Islet of Langerhans (tissue), 1 donor: ENCODE measurements at regions not wholly inside any gene's neighbourhood (a gene's known extent, or its start where the extent isn't known, plus 50 kb on each side); places are given as distances from the start of the nearest gene placed in this dataset.

ENCODE experiments used
- FAIRE-seq: peaks from one replicate; lab custom pipeline; 2011; peaks lifted over from hg19 to GRCh38; lab: Jason Lieb, UNC

DNA sequence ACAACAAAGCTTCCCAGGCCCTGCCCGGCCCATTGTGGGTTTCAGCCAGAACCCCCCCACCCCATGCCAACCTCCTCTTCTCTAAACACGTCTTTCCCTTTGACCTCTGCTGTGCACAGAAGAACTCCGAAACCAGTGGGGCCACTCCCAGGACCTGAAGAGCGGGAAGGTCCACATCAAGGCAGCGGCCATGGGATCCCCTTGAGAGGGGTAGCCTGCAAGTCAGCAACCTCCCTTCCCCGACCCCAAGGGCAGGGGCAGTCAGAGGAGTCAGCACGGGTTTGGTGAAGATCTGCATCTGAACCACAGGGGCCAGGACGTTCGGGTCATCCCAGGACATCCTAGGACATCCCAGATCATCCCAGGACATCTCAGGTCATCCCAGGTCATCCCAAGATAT, 379.9 kb upstream of the IRX4 start:
- no peak for FAIRE-seq

GRCh38 chr5:2261004-2261703, 378.4 kb upstream of the IRX4 start:
- FAIRE-seq, result no peak

DNA sequence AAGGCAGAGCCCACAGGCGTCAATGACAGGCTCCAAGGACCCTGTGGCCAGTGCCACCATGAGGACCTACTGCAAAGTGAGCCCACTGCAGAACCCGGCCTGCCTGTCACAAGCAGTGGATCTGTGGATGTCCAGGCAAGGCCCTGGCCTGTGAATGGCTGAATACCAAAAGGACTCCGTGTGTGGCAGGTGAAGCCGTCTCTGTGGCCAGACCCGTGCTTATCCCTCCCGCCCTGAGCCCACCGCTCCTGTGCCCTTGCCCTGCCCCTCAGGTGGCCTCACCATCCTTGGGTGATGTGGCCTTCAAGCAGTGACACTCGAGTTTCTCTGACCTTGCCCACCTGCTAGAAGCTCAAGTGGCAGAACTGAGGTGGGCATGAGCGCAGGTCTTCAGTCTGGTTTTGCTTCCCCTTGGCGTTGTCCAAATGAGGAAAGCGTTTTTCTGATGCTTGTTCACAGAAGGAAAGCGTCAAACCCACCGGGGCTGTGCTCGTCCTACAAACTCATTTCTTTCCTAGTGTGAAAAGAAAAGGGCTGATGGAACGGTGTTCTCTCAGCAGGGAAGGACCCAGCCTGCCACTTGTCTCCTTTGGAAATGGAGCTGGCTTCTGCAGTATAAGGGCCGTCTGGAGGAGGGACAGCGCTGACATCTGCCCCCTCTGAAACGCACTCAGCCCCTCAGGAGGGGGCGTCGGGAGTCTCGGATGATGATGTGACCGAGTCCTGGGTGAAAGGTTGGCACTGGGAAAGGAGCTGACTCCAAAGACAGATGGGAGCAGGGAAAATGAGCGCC, 377.7 kb upstream of the IRX4 start:
- FAIRE-seq, result no peak

DNA sequence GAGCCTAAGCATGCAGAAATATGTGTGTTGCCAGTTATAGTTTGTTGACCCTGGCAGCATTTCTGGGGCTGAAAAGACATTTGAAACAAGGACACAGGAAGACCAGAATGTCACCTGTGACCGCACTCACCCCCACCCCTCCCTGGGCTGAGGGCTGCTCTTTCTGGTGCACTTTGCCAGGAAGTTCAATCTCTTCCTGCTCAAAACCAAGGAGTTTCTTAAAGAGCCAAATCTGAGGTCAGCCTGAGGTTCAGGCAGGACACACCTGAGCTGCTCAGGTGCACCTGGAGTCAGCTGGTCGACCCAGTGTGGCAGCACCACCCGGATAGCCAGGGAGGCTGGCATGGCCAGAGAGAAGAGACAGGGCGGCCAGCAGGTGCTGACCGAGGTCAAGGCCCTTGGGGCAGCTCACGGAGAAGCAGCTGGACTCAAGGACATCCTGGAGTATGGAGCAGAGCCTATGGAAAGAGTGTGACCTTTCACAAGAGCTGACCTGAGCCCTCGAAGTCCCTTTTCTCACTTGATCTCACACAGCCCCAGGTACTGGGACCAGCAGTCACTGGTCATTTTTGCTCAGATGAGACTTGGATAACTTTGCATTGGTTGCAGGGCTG, 376.9 kb upstream of the IRX4 start:
- no peak for FAIRE-seq

DNA sequence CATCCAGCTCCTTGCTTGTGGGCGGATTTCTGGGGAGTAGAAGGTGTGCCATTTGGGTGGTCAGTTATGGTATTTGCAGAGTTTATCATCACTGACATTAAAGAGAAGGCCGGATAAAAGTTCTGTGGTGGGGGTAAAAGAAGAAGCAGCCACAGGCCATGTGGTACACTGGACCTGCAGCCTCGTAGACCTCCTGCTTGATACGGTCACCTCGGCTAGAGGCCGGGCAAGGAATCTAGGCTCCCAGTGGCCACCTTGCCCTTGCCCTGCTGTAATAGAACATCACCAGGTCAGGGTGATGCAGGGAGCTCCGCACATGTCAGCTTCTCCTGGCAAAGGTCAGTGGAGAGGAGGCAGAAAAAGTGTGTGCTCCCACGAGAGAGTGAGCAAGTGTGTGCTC, 376.1 kb upstream of the IRX4 start:
- FAIRE-seq, result no peak

DNA sequence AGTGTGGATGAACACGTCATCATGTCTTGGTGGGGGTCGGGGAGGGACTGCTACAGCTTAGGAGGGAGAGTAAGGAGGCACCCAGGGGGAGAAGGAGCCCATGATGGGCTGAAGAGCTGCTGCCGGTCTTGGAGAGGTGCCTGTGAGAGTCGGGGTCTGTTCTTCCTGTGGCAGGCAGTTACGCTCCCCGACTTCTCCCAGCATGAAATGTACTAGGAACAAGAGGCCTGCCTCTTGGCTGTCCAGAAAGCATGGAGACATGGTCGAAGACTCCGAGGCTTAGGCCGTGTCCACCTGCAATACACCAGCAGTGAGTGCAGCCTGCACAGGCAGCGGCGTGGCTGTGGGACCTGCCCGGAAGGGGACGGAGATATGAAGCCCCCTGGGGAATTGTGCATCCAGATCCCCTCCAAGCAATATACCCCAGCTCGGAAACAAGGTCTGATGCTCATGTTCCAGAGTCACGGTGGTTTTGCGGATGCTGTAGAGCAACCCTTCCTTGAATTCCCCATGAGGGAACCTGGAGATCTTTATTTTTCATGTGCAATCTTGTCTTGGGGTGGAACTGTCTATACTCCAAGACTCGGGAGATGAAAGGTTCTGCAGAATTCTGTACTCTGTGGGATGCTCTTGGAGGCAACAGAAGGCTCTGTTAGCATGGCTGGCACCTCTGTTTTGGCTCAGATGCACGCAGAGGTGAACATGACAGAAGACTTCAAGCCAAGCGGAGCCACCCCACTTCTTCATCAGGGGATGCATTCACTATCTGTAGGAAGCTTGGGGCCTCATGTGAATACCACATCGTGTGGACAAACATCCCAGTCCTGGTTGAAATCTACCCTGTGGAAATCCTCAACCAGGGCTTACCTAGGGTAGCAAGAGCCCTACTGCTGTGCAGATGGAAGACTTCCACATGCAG, 374.9 kb upstream of the IRX4 start:
- no peak for FAIRE-seq

DNA sequence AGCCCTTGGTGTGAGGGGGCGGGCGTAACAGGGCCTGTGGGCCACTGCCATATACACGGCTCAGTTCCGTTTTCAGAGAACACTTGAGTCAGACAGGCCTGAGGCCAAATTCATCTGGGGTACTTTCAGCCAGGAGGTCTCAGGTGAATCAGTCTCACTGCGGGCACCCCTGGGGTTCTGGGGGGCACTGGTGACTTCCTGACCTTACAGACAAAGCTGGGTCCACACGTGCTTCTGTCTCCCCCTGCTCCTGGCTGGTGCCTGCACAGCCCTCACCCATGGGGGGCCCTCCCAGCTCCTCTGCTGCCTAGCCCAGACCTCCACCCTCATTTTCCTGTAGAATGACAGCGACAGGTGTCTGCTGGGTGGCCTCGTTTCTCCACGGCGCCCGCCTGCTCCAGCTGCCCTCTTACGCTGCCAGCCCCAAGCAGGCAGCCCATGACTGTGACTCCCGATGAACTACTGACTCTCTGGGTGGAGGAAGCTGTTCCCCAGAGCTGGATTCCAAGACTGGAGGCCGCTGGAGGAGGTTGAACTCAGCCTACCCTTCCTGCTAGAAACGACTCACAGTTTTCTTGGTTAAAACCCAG, 374.1 kb upstream of the IRX4 start:
- FAIRE-seq, result no peak

GRCh38 chr5:2255915-2256690, 373.4 kb upstream of the IRX4 start:
- no peak for FAIRE-seq

GRCh38 chr5:2254880-2255750, 372.4 kb upstream of the IRX4 start:
- FAIRE-seq, result no peak

DNA sequence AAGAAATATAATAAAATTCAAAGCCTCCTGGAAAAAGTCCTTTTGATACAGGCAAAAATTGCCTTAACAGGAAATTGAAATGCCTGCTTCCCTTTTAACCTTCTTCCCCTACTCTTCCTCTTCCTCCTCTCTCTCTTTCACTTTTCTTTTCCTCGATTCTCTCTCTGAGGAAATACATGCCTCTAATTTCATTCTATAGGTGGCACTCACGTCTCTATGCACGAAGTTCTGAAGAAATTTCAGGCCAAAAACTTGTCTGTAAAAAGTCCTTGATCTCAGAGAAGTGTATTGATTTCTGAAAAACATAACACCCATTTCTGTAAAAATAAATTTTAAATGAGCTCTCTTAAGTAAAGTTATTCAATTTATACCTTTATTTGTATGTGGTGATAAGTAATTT, 371.7 kb upstream of the IRX4 start:
- no peak for FAIRE-seq

GRCh38 chr5:2253040-2253975, 370.6 kb upstream of the IRX4 start:
- no peak for FAIRE-seq

DNA sequence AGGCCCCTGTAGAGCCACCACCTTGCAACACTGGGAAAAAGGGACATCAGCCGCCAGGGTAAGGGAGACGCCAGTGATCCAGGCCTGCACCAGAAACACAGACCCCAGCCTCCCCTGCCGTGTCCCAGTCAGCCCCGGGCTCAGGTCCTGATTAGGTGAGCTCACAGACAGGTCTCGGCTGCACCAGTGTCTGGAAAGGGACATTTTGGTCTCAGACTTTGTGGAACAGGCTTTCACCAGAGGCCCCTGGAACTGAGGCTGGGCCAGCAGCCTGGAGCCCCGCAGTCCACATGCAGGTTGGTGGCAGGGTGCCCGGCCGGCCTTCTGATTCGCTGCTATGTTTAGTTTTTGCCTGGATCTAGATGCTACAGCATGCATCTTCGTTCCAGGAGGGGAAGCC, 369.0 kb upstream of the IRX4 start:
- no peak for FAIRE-seq

- FAIRE-seq, result no peak
These were observed 368.6 kb upstream of the IRX4 start for GRCh38 chr5:2251298-2251697.

- no peak for FAIRE-seq
These were observed 367.7 kb upstream of the IRX4 start for GRCh38 chr5:2250365-2250950.

- FAIRE-seq, result no peak
These were observed 366.7 kb upstream of the IRX4 start for GRCh38 chr5:2249442-2249841.

- no peak for FAIRE-seq
These were observed 366.3 kb upstream of the IRX4 start for GRCh38 chr5:2249026-2249425.

DNA sequence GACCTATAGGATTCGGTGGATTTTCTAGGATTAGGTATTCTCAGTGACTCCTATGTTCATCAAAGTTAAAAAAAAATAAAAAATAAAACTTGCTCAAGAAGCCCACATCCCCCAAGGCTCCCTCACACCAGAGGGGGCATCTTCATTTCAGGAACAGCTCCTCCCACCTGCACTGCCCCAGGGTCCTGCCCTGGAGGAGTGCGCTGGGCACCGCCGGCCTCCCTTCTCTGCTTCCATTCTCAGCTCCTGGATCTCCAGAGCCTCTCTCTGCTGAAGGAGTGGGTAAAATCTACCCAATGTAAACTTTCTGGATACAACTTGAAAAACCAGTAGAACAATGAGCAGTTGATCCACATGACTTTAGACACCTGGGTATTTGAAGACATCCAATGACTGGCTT, 359.8 kb upstream of the IRX4 start:
- no peak for FAIRE-seq

DNA sequence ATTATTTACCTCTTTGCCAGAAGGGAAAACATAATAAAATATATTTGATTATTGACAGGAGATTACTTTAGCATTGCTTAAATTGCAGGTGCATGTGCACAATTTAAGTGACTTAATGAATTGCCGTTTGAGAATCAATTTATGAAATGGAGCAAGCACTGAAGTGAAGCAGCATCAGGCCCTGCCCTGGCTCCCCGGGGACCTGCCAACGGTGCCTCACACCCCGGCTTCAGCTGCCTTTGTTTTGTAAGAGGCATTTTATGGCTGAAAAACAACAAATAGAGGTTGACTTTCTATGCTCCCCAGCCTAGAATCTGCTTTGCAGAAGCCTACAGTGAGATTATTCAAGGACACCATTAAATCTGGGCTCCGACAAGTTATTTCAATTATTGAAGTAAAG, 359.1 kb upstream of the IRX4 start:
- FAIRE-seq, result no peak
